BLaER1 (cell line): ENCODE measurements at regions not wholly inside any gene's neighbourhood (a gene's known extent, or its start where the extent isn't known, plus 50 kb on each side); places are given as distances from the start of the nearest gene placed in this dataset.

Experiments
- H3K27ac ChIP-seq: shearing (Covaris generic); formaldehyde crosslinking; 2 replicates; pipeline ENCODE4 v1.8.1; 2022
- H3K27me3 ChIP-seq: shearing (Covaris generic); formaldehyde crosslinking; 2 replicates; pipeline ENCODE4 v1.8.1; 2022
- H3K36me3 ChIP-seq: shearing (Covaris generic); formaldehyde crosslinking; 2 replicates; pipeline ENCODE4 v1.8.1; 2022
- H3K4me1 ChIP-seq: shearing (Covaris generic); formaldehyde crosslinking; 2 replicates; pipeline ENCODE4 v1.8.1; 2022
- H3K4me2 ChIP-seq: shearing (Covaris generic); formaldehyde crosslinking; 2 replicates; pipeline ENCODE4 v1.8.1; 2022
- H3K4me3 ChIP-seq: shearing (Covaris generic); formaldehyde crosslinking; 2 replicates; pipeline ENCODE4 v1.8.1; 2022
- H3K9ac ChIP-seq: shearing (Covaris generic); formaldehyde crosslinking; 2 replicates; pipeline ENCODE4 v1.8.1; 2022
- H3K9me3 ChIP-seq: shearing (Covaris generic); formaldehyde crosslinking; 2 replicates; pipeline ENCODE4 v1.8.1; 2022
- H4K20me1 ChIP-seq: shearing (Covaris generic); formaldehyde crosslinking; 2 replicates; pipeline ENCODE4 v1.8.1; 2022
- Cebpa-rat ChIP-seq: shearing (Covaris generic); IDR thresholded peaks from 2 replicates; pipeline ENCODE4 v1.8.1; 2022

- Histone ChIP-seq H3K4me3 (no peak overlapping the region), H4K20me1 (no peaks in the 10 kb centered on the region), H3K4me1 (no peaks in the 10 kb centered on the region), H3K9me3 (peaks cover 32% of the 10 kb centered on the region), H3K27ac (no peak overlapping the region), H3K4me2 (no peak overlapping the region), H3K36me3 (0 out of 2 replicates have a peak, but pooled peaks cover 4% of the 10 kb centered on the region), H3K27me3 (no peaks in the 10 kb centered on the region), H3K9ac (no peak overlapping the region)
- TF ChIP-seq Cebpa-rat: no peak
Measured at GRCh38 chr12:32039917-32040575, 66.6 kb upstream of the BICD1 start.

DNA sequence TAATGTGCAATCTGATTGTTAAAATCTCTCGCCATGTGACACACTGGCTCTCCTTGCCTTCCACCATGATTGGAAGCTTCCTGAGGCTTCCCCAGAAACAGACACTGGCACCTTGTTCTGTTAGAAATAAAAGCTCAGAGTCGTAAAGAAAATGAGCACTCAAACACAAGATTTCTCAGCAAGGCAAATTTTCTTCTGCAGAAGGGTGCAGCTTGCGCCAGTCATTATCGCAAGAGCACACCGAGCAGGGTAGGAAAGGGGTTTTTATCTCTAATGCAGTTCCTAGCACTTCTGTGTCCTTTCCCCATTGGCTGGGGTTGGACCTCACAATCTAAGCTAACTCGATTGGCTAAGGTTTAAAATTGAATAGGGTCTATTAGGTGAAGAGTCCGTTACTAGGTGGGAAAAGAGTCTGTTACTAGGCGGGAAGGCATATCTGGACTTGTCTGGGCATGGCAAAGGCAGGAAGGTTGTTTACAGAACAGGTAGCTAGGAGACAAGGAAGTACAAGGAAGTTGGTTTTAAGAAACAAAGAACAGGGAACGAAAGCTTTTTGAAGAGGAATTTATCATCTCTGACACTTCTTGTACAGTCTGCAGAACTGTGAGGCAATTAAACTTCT, 62.6 kb upstream of the BICD1 start:
- H3K9me3 ChIP-seq: peaks cover 40% of the 10 kb centered on the region
- TF ChIP-seq Cebpa-rat: no peak
- H3K27ac ChIP-seq: no peak overlapping the region
- no peak overlapping the region for H3K4me3 ChIP-seq
- H3K36me3 ChIP-seq: 0 out of 2 replicates have a peak, but pooled peaks cover 4% of the 10 kb centered on the region
- H3K27me3 ChIP-seq: no peaks in the 10 kb centered on the region
- no peaks in the 10 kb centered on the region for H4K20me1 ChIP-seq
- no peaks in the 10 kb centered on the region for H3K4me1 ChIP-seq
- no peak overlapping the region for H3K4me2 ChIP-seq
- no peak overlapping the region for H3K9ac ChIP-seq

GRCh38 chr12:32047357-32048212, 59.1 kb upstream of the BICD1 start:
- no peaks in the 10 kb centered on the region for H4K20me1 ChIP-seq
- no peak overlapping the region for H3K9ac ChIP-seq
- no peak overlapping the region for H3K4me2 ChIP-seq
- no peak overlapping the region for H3K4me3 ChIP-seq
- H3K27ac ChIP-seq: no peak overlapping the region
- no peak for TF ChIP-seq Cebpa-rat
- no peaks in the 10 kb centered on the region for H3K27me3 ChIP-seq
- H3K4me1 ChIP-seq: no peaks in the 10 kb centered on the region
- H3K9me3 ChIP-seq: peaks cover 32% of the 10 kb centered on the region
- 0 out of 2 replicates have a peak, but pooled peaks cover 4% of the 10 kb centered on the region for H3K36me3 ChIP-seq

DNA sequence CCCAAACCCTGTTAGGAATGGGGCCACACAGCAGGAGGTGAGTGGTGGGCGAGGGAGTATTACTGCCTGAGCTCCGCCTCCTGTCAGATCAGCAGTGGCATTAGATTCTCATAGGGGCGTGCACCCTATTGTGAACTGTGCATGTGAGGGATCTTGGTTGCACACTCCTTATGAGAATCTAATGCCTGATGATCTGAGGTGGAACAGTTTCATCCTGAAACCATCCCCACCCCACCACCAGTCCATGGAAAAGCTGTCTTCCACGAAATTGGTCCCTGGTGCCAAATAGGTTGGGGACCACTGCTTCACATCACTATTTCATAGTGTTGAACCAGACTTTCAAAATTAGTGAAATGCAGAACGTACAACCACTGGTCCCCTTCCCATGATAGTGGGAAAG, 57.9 kb upstream of the BICD1 start:
- Histone ChIP-seq H3K4me3 (no peak overlapping the region), H3K27me3 (no peaks in the 10 kb centered on the region), H3K36me3 (no peaks in the 10 kb centered on the region), H3K9me3 (peaks cover 22% of the 10 kb centered on the region), H3K4me2 (no peak overlapping the region), H3K4me1 (no peaks in the 10 kb centered on the region), H3K27ac (no peak overlapping the region), H4K20me1 (no peaks in the 10 kb centered on the region), H3K9ac (no peak overlapping the region)
- no peak for TF ChIP-seq Cebpa-rat

GRCh38 chr12:32049956-32050355, 56.7 kb upstream of the BICD1 start:
- TF ChIP-seq Cebpa-rat: no peak

DNA sequence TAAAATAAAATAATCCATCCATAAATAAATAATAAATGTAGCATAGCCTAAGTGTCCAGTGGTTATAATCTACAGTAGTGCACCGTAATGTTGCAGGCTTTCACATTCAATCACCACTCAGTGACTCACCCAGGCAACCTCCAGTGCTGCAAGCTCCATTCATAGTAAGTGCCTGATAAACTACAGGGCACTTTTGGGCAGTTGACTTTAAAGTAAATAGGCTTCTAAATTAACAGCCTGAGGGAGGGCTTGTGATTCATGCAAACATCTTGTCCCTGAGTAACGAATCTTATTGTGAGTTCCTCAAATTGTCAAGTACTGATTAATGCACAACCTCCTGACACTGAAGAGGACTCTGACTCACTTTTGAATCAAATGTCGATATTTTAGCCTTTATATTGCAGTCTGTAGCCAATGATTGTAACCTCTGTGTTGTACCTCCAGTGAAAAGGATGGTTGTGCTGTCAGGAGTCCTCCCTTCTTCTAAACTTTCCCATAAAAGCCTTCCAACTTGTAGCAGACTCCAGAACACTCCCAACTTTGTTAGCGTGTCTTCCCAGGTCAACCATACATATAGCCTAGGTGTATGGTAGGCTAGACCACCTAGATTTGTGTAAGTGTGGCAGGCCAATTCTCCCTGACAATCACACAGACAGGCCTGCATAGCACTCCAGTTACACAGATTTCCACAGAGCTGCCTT, 55.0 kb upstream of the BICD1 start:
- Histone ChIP-seq H3K9ac (no peak overlapping the region), H3K27ac (no peak overlapping the region), H3K4me3 (no peak overlapping the region), H4K20me1 (no peaks in the 10 kb centered on the region), H3K4me2 (no peak overlapping the region), H3K36me3 (no peaks in the 10 kb centered on the region), H3K4me1 (no peaks in the 10 kb centered on the region), H3K9me3 (peaks cover 16% of the 10 kb centered on the region), H3K27me3 (no peaks in the 10 kb centered on the region)
- no peak for TF ChIP-seq Cebpa-rat

More at GRCh38 chr12:32049956-32050355, 56.7 kb upstream of the BICD1 start:
- H3K4me3 ChIP-seq: no peak overlapping the region
- H3K9ac ChIP-seq: no peak overlapping the region
- no peaks in the 10 kb centered on the region for H3K4me1 ChIP-seq
- no peak overlapping the region for H3K4me2 ChIP-seq
- H3K9me3 ChIP-seq: peaks cover 22% of the 10 kb centered on the region
- H3K27me3 ChIP-seq: no peaks in the 10 kb centered on the region
- no peaks in the 10 kb centered on the region for H3K36me3 ChIP-seq
- no peaks in the 10 kb centered on the region for H4K20me1 ChIP-seq
- no peak overlapping the region for H3K27ac ChIP-seq

GRCh38 chr12:32052212-32052713, 54.4 kb upstream of the BICD1 start:
- no peaks in the 10 kb centered on the region for H3K27me3 ChIP-seq
- H3K4me2 ChIP-seq: no peak overlapping the region
- no peak overlapping the region for H3K4me3 ChIP-seq
- no peak overlapping the region for H3K9ac ChIP-seq
- no peaks in the 10 kb centered on the region for H3K36me3 ChIP-seq
- no peak for TF ChIP-seq Cebpa-rat
- H3K9me3 ChIP-seq: peaks cover 16% of the 10 kb centered on the region
- H3K4me1 ChIP-seq: no peaks in the 10 kb centered on the region
- no peak overlapping the region for H3K27ac ChIP-seq
- no peaks in the 10 kb centered on the region for H4K20me1 ChIP-seq

DNA sequence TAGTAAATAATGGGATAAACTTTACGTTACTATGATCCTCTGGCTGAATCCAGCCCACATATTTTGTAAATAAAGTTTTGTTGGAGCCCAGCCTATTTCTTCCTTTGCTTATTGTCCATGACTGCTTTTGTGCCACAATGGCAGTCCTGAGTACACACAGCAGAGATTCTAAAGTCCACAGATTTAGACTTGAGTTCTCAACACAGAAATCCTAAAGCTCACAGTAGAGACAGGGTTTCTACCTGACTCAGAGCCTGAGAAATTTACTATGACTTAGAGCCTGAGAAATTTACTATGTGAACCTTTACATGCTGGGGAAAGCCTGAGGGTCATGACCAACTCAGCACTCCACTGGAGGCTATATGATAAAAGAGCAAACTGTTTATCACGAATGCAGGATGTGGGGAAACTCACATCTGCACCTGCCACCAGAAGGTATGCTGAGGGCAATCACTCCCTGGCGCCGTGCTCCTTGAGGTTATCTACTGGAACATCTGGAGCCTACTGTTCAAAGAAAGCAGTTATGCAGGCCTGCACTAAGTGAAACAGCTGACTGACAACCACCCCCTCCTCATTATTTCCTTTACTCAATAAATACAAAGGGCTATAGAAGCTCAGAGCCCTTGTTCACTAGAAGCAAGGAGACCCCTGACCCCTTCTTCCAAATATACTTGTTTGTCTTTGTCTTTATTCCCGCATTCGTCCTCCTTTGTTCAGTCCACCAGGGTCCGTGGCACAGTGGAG, 52.6 kb upstream of the BICD1 start:
- H3K27me3 ChIP-seq: no peaks in the 10 kb centered on the region
- H3K4me1 ChIP-seq: no peaks in the 10 kb centered on the region
- H3K4me3 ChIP-seq: no peak overlapping the region
- no peak overlapping the region for H3K9ac ChIP-seq
- H3K4me2 ChIP-seq: no peak overlapping the region
- H3K36me3 ChIP-seq: no peaks in the 10 kb centered on the region
- TF ChIP-seq Cebpa-rat: no peak
- H3K9me3 ChIP-seq: peaks cover 16% of the 10 kb centered on the region
- H4K20me1 ChIP-seq: no peaks in the 10 kb centered on the region
- H3K27ac ChIP-seq: no peak overlapping the region
